GM21515 (cell line): ENCODE measurements at regions not wholly inside any gene's neighbourhood (a gene's known extent, or its start where the extent isn't known, plus 50 kb on each side); places are given as distances from the start of the nearest gene placed in this dataset.
"Not testable (repeated sequence)": the region's sequence is repeated elsewhere in the genome, so short reads cannot be mapped to it uniquely, and the experiment has no call there.

ENCODE experiments used
- ATAC-seq: cut with Tn5 transposase; IDR thresholded peaks from one replicate; pipeline ENCODE4 v1.9.1; 2021; ENCODE audit not compliant: unreplicated experiment

- no peak for ATAC-seq
Measured at GRCh38 chr20:12068121-12068520, 150.4 kb downstream of the BTBD3 start.

DNA sequence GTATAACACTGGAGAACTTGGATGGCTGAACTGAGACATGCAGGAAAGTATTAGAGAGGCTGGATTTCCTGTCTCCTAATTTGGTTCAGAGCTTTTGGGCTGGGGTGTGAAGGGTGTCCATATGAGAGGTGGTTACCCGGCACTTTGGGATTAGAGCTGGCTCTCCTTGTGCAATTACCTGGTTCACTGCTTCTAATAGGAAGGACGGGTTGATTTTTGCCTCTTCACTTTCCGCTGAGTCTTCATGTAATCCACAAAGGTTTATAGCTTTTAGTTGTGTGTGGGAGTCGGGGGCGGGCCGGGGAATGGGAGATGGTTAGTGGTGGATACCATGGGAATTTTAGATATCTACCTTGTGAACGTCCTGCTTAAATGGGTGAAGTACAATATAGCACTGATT is 151.5 kb downstream of the BTBD3 start:
- no peak for ATAC-seq

DNA sequence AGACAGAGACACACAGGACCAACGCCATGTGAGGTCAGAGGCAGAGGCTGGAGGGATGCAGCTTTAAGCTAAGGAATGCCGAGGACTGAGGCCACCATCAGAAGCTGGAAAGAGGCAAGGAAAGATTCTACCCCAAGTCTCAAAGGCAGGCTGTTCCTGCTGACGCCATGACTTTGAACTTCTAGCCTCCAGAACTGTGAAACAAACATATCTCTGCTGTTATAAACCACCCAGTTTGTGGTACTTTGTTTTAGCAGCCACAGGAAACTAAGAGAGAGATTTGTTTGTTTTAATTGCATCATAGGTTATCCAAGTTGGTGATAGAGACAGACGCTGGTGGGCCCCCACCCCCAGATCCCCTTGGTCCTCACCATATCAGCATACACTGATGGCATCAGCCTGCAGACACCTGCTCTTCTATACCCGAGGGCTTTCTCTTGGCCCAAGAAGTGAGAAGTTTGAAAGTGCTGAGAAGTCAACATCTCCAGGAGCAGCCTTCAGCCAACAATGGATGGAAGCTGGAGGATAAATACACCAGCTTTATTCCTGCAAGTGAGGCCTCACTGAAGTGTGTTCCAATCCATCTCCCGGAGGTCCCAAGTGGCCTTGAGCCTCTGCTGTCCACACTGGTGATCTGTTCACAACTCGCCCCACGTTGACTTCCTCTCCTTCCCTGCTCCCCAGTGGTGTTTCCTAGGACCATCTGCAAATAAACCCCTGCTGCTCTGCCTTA is 154.7 kb downstream of the BTBD3 start:
- no peak for ATAC-seq

- no peak for ATAC-seq
Measured at GRCh38 chr20:12072954-12073264, 155.2 kb downstream of the BTBD3 start.

DNA sequence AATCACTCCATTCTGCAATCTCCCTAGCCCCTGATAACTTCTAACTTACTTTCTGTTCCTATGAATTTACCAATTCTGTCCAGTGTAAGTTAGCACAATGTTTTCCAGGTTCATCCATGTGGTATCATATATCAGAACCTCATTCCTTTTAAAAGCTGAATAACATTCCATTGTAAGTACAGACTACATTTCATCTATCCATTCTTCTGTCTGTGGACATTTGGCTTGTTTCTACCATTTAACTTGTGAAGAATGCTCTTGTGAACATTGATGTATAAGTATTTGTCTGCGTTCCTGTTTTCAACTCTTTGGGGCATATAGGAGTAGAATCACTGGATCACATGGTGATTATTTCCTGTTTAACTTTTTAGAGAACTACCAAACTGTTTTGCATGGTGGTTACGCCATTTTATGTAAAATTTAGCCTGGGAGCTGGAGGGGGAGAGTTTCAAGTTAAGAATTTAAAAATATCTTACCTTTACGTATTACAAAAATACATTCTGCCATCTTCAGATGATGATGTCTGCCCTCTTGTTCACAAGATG is 156.5 kb downstream of the BTBD3 start:
- no peak for ATAC-seq

GRCh38 chr20:12076200-12076599 is 158.5 kb downstream of the BTBD3 start:
- ATAC-seq = no peak

DNA sequence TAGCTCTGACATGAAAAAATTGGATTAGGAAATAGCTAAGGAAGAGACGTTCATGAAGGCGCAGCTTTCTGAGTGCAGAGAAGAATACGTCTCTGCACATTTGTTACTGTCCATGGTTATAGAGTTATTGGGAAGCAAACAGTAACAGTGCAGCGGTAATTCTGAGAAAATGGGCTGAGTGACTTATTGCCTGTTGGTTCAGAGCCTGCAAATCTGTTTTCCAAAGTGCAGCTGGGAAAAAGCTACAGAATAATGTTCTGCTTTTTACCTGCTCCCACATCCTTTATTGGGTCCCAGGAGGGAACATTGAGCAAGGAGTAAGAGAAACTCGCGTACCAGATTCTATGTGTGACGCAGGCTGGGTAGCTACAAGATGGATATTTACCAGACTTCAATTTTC is 160.2 kb downstream of the BTBD3 start:
- ATAC-seq = no peak

GRCh38 chr20:12079490-12079889 is 161.8 kb downstream of the BTBD3 start:
- ATAC-seq = no peak

DNA sequence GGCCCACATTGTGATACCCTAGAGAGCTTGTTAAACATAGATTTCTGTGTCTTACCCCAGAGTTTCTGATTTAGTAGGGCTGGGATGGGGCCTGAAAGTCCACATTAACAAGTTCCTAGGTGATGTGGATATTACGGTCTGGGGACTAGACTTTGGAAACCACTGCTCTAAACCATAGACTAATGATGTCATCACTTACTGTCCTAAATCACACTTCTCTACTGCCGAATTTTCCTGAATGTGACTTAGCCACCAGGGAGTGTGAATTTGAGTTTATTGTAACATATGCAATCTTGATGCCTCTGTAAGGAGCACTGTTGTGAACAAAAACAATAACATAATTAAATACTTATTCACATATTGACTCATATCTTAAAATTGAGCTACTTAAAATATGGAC is 165.6 kb downstream of the BTBD3 start:
- no peak for ATAC-seq

DNA sequence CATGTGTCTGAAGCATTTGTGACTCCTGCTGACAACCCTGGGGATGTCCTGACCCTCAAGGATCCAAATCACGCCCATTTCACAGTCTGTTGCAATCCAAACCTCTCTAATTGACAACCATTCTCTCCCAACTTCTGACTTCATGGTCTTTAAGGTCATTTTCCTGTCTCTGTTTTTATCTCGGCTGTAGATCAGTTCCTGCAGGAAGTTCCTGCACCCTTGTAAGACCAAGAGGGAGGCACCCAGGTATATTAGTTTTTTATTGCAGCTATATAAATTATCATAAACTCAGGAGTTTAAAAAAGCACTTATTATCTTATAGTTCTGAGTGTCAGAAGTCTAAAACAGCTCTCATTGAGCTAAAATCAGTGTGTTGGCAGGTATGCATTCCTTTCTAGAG is 166.8 kb downstream of the BTBD3 start:
- ATAC-seq = no peak

GRCh38 chr20:12086359-12086758 is 168.7 kb downstream of the BTBD3 start:
- no peak for ATAC-seq

DNA sequence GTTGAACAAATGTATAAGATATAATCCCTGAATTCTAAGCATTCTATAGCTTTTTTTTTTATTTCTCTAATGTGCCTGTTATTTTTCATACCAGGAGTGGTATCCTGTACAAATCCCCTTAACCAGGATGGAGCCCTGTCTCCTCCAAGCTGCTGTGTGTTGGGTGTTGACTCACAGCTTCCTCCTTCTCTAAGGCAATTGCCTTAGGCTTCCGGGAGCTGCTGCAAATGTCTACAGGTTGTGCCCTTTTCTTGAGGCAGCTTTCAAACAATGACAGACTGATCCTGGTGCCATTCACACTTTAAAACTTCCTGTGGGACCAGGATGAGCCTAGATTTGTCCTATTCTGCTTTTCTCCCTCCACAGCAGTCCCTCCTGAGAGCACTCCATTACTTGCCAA is 173.2 kb downstream of the BTBD3 start:
- no peak for ATAC-seq

DNA sequence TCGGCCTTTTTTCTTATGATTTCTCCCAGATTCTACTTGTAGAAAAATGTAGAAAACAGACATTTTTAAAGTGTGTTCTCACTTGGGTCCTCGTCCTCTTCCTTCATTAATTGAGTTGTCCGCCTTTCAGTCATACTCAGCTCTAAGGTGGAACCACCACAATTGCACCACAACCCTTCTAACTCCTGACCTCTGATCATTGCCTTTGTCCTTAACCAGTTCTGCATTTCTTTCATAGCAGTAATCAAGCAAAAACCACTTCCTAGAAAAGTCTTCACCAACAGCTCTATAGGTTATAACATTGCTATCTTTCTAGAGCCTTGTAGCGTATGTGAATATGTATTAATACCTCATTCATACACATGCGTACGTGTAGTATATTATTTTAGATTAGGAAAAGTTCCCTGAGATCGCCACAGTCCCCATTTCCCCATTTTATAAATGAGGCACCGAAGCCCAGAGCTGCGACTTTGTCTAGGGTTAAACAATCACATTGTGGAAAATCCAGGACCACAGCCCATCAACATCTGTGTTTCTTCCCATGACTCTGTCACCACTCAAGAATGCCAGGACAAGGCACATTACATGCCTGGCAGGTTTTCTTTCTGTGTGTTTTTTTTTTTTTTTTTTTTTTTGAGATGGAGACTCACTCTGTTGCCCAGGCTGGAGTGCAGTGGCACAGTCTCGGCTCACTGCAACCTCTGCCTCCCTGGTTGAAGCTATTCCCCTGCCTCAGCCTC is 175.5 kb downstream of the BTBD3 start:
- no peak for ATAC-seq

- ATAC-seq = not testable (repeated sequence)
Measured at GRCh38 chr20:12093797-12094190, 176.1 kb downstream of the BTBD3 start.

DNA sequence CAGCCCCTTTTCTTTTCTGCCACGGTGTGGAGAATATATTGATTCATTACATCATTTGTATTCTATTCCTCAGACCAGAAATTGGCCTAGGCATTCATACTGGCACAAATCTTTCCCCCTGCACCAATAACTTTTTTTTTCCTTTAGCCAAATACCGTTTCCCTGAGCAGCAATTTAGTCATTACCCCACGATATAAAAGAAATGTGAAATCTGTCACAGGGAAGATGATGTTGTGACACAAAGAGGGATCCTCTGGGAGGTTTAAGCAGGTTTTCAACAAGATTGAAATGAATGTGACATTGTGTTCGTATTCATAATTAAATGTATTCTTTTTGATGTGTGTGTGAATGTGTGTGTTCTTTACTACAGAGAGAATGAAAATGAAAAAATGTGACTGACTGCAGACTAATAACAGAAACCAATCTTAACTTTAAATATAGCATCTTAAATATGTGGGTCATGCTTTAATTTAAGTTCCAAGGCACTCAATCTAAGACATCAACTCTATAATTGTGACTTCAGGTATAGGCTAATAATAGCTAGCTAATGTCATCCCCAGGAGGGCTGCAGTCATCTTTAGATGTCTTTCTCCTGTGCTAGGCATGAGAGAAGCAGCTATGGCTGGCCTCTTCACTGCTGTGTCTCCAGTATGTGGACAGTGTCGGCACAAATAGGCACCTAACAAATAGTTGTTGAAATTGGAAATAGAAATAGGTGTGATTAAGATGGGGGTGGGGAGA is 177.7 kb downstream of the BTBD3 start:
- no peak for ATAC-seq

GRCh38 chr20:12098421-12098820 is 180.7 kb downstream of the BTBD3 start:
- no peak for ATAC-seq

- ATAC-seq = no peak
Measured at GRCh38 chr20:12108846-12109245, 191.2 kb downstream of the BTBD3 start.

DNA sequence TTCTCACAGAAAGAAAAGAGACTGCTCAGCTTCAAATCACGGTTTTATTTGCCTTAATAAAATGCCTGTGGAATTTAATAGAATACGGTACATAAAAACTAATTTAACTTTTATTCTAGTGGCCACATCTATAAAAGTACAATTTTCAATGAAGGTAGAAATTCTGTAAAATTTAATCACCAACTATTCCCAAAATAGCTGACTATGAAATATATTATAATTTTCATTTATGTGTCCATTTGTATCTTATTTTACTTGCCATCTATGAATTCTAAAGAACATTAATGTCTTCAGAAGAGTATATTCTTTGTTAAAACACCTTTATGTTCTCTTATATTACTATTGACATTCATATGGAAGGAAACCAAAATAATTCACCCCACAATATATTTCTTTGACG is 192.6 kb downstream of the BTBD3 start:
- no peak for ATAC-seq

DNA sequence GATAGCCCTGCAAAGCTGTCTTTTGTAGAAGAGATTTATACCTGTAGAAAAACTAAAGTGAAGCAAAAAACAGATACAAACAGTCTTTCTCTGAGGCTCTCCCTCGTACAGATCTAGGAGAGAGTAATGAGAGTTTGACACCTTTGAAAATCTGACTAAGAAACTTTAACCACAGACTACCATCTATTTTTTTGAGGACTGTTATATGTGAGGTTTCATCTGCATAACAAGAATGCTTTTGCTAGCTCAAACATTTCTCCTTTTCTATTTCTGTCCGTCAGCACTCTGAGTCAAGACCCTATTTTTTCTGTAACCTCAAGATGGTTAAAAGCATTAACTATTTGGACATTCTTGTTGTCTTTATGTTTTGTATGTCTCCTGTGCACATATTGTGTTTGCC is 193.0 kb downstream of the BTBD3 start:
- ATAC-seq = no peak

- no peak for ATAC-seq
Measured at GRCh38 chr20:12111431-12112088, 193.9 kb downstream of the BTBD3 start.

DNA sequence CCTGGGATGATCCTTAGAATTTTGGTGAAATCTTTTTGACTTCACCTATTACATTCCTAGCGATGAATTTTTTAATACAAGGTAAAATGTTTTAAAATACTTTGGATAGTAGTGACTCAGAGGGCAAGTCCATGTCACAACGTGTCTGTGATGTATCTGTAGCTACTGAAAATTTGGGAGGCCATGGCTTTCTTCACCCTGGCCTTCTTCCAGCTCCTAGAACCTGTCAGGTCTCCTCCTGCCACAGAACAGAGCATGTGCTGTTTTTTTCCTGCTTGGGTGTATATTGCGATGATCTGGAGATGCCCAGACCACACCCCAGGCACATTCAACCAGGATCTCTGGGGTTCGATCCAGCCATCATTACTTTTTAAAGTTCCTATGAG is 194.4 kb downstream of the BTBD3 start:
- ATAC-seq = no peak
